PC-9 (cell line): ENCODE measurements at regions not wholly inside any gene's neighbourhood (a gene's known extent, or its start where the extent isn't known, plus 50 kb on each side); places are given as distances from the start of the nearest gene placed in this dataset.

Experiments used
- BruUV-seq: library from RNA; stranded (reverse); fragments of 400-500 nt; replicated peaks from 2 replicates; lab custom pipeline; 2021; lab: Mats Ljungman, UMichigan
- CTCF ChIA-PET: fragments of 300-600 bp; sonication (Branson Sonifier 250); formaldehyde crosslinking; loops from one replicate; lab custom pipeline; 2022; ENCODE audit warnings: antibody characterized with exemption; lab: Charles Lee
- POLR2A ChIA-PET: fragments of 300-600 bp; sonication (Branson Sonifier 250); formaldehyde crosslinking; loops from one replicate; lab custom pipeline; 2022; ENCODE audit warnings: antibody characterized with exemption; ENCODE audit not compliant: unreplicated experiment; lab: Charles Lee
- DNase-seq, 2 experiments: peaks; one replicate each; pipeline versions ENCODE4 v3.0.0 to v3.0.0-alpha.2; 2015 to 2022; ENCODE audit warnings: mixed read lengths in 1 of 2
- H2AFZ ChIP-seq: fragments of 200-600 bp; sonication (generic); 2 replicates; pipeline ENCODE4 v1.8.1; 2017; ENCODE audit warnings: antibody characterized with exemption
- H3F3A ChIP-seq: fragments of 200-600 bp; sonication (generic); 2 replicates; pipeline ENCODE4 v1.8.1; 2017; ENCODE audit warnings: antibody characterized with exemption, mild to moderate bottlenecking, low read depth; ENCODE audit not compliant: insufficient read depth
- H3K27ac ChIP-seq: fragments of 200-600 bp; sonication (generic); 2 replicates; pipeline ENCODE4 v1.6.1; 2016; ENCODE audit warnings: mixed run types
- H3K27me3 ChIP-seq: fragments of 200-600 bp; sonication (generic); 2 replicates; pipeline ENCODE4 v1.6.1; 2016; ENCODE audit warnings: low read depth, mixed run types; ENCODE audit not compliant: insufficient read depth
- H3K36me3 ChIP-seq: fragments of 200-600 bp; sonication (generic); 2 replicates; pipeline ENCODE4 v1.6.1; 2016; ENCODE audit warnings: low read depth, mixed run types
- H3K4me1 ChIP-seq: fragments of 200-600 bp; sonication (generic); replicated peaks from 2 replicates; pipeline ENCODE4 v1.6.1; 2016; ENCODE audit warnings: mixed run types; ENCODE audit not compliant: insufficient read depth
- H3K4me2 ChIP-seq: fragments of 200-600 bp; sonication (generic); 2 replicates; pipeline ENCODE4 v1.6.1; 2017; ENCODE audit warnings: mixed run types
- H3K4me3 ChIP-seq: fragments of 200-600 bp; sonication (generic); 2 replicates; pipeline ENCODE4 v1.6.1; 2016; ENCODE audit warnings: mixed run types
- H3K79me2 ChIP-seq: fragments of 200-600 bp; sonication (generic); 2 replicates; pipeline ENCODE4 v1.6.1; 2017; ENCODE audit warnings: low read depth, mixed run types
- H3K9me2 ChIP-seq: fragments of 200-600 bp; sonication (generic); 2 replicates; pipeline ENCODE4 v1.8.1; 2017; ENCODE audit warnings: mild to moderate bottlenecking; ENCODE audit not compliant: insufficient read depth
- H3K9me3 ChIP-seq: fragments of 200-600 bp; sonication (generic); 2 replicates; pipeline ENCODE4 v1.8.1; 2016; ENCODE audit warnings: low read depth; ENCODE audit not compliant: insufficient read depth
- H4K20me1 ChIP-seq: fragments of 200-600 bp; sonication (generic); 2 replicates; pipeline ENCODE4 v1.8.1; 2017; ENCODE audit not compliant: insufficient read depth
- EZH2 ChIP-seq: fragments of 200-600 bp; sonication (generic); IDR thresholded peaks from 2 replicates; pipeline ENCODE4 v1.8.0; 2017; ENCODE audit warnings: antibody characterized with exemption, low read depth
- intact Hi-C: fragments of 100-400 bp; cut with micrococcal nuclease; formaldehyde crosslinking; loops from one replicate; pipeline ENCODE4 v1.10.0; 2022; ENCODE audit not compliant: unreplicated experiment
- TF ChIP-seq, protein P1 (sequence below): fragments of 200-600 bp; sonication (generic); conservative IDR thresholded peaks from 2 replicates; pipeline ENCODE4 v1.6.1; 2017; ENCODE audit warnings: mixed run types, antibody characterized with exemption, mild to moderate bottlenecking, moderate library complexity

DNA sequence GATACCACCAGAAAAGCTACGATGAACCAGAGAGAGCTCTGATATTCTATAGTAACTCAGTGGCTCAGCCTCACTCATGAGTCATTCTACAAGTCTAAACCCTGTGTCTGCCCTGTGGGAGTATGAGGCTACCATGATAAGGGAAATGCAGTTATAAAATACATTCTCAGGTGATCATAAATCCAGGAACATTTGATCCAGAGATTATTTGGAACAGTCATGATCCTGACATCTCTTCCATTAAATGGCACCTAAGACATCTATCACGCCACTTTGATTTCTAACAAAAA, 202.6 kb upstream of the RASSF8 start:
- ChIA-PET POLR2A (no interaction called here), CTCF (no interaction called here)
- Histone ChIP-seq H3K4me3 (no peak overlapping the region), H3F3A (no peaks in the 10 kb centered on the region), H3K27ac (no peak overlapping the region), H2AFZ (no peak overlapping the region), H4K20me1 (no peaks in the 10 kb centered on the region), H3K9me2 (no peaks in the 10 kb centered on the region), H3K79me2 (no peaks in the 10 kb centered on the region), H3K4me2 (no peak overlapping the region), H3K4me1 (no peaks in the 10 kb centered on the region), H3K27me3 (no peaks in the 10 kb centered on the region), H3K9me3 (no peaks in the 10 kb centered on the region), H3K36me3 (no peaks in the 10 kb centered on the region)
- no TSS peak for BruUV-seq
- no peak for DNase-seq
- no peak for TF ChIP-seq EZH2
- TF ChIP-seq, protein P1, sequence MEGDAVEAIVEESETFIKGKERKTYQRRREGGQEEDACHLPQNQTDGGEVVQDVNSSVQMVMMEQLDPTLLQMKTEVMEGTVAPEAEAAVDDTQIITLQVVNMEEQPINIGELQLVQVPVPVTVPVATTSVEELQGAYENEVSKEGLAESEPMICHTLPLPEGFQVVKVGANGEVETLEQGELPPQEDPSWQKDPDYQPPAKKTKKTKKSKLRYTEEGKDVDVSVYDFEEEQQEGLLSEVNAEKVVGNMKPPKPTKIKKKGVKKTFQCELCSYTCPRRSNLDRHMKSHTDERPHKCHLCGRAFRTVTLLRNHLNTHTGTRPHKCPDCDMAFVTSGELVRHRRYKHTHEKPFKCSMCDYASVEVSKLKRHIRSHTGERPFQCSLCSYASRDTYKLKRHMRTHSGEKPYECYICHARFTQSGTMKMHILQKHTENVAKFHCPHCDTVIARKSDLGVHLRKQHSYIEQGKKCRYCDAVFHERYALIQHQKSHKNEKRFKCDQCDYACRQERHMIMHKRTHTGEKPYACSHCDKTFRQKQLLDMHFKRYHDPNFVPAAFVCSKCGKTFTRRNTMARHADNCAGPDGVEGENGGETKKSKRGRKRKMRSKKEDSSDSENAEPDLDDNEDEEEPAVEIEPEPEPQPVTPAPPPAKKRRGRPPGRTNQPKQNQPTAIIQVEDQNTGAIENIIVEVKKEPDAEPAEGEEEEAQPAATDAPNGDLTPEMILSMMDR = no peak
- intact Hi-C loops = no loop called here

DNA sequence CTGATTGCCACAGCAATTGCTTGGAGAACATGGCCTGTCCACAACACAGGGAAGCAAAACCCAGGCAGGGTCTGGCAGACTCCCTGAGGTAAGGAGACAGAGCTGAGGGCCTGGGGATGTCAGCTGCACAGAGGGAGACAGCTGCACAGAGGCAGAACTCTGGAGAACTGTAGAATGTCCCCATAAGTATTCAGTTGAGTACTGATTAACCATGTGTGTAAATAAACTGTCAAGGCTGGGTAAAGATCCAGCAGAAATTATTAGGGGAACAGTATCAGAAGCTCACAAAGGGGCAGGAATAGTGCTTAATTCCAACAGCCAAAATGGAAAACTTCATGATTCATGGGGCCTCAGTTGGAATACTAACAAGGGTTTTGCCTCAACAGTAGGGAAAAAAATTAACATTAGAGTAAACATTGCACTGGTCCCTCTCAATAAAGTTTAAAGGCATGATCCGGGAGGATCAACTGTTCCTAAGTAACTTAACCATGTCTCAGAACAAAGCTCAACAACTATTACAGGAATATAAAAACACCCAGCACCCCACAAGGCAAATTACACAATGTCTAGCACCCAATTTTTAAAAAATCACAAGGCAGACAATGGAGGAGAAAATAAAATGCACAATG, 201.3 kb upstream of the RASSF8 start:
- no peak overlapping the region for H3K4me2 ChIP-seq
- no peak overlapping the region for H3K4me3 ChIP-seq
- no TSS peak for BruUV-seq
- no peak for DNase-seq
- H3K27ac ChIP-seq = no peak overlapping the region
- no peaks in the 10 kb centered on the region for H3K4me1 ChIP-seq
- intact Hi-C loops = no loop called here
- CTCF ChIA-PET = no interaction called here
- no peaks in the 10 kb centered on the region for H3K27me3 ChIP-seq
- no peaks in the 10 kb centered on the region for H3K9me3 ChIP-seq
- TF ChIP-seq, protein P1 = no peak
- TF ChIP-seq EZH2 = no peak
- no peaks in the 10 kb centered on the region for H3F3A ChIP-seq
- H3K36me3 ChIP-seq = no peaks in the 10 kb centered on the region
- no peak overlapping the region for H2AFZ ChIP-seq
- H3K9me2 ChIP-seq = no peaks in the 10 kb centered on the region
- POLR2A ChIA-PET = interaction anchor here (0.5 to 0.7 kb wide), 2 partner anchors 12 to 357 kb away, joined by 4 to 10 read pairs; no protein-coding TSS in a partner anchor
- no peaks in the 10 kb centered on the region for H4K20me1 ChIP-seq
- H3K79me2 ChIP-seq = no peaks in the 10 kb centered on the region

DNA sequence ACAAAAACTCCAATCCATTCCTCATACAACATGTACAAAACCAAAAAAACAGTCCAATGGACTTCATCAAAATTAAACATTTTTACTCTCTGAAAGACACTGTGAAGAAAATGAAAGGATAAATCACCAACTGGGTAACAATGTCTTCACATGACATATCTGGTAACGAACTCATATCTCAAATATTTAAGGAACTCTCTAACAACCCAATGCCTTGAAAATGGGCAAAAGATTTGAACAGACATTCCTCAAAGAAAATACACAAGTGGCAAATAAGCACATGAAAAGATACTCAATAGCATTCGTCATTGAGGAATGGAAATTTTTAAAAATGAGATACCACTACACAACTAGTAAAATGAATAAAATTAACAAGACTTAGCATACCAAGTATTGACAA, 198.7 kb upstream of the RASSF8 start:
- intact Hi-C loops = no loop called here
- Histone ChIP-seq H3K79me2 (no peaks in the 10 kb centered on the region), H3K27ac (no peak overlapping the region), H3F3A (no peaks in the 10 kb centered on the region), H3K9me3 (no peaks in the 10 kb centered on the region; the same call in 1 of the 2 replicates), H3K27me3 (no peaks in the 10 kb centered on the region), H3K36me3 (no peaks in the 10 kb centered on the region), H3K4me2 (no peak overlapping the region), H3K9me2 (no peaks in the 10 kb centered on the region), H2AFZ (no peak overlapping the region), H3K4me3 (no peak overlapping the region), H3K4me1 (no peaks in the 10 kb centered on the region), H4K20me1 (no peaks in the 10 kb centered on the region)
- ChIA-PET CTCF (no interaction called here), POLR2A (no interaction called here)
- no peak for DNase-seq
- no peak for TF ChIP-seq EZH2
- TF ChIP-seq, protein P1 = no peak
- BruUV-seq = no TSS peak
